Neural cell (in vitro differentiated cells): ENCODE measurements at regions not wholly inside any gene's neighbourhood (a gene's known extent, or its start where the extent isn't known, plus 50 kb on each side); places are given as distances from the start of the nearest gene placed in this dataset.

Experiments
- CTCF ChIP-seq: fragments of 450-650 bp; IDR thresholded peaks from 2 replicates; pipeline ENCODE4 v1.5.1; 2014; ENCODE audit warnings: antibody characterized with exemption, mild to moderate bottlenecking, moderate library complexity; ENCODE audit not compliant: poor library complexity, severe bottlenecking
- EP300 ChIP-seq: fragments of 450-650 bp; conservative IDR thresholded peaks from 2 replicates; pipeline ENCODE4 v1.6.1; 2014; ENCODE audit warnings: antibody characterized with exemption, mild to moderate bottlenecking, moderate library complexity; ENCODE audit not compliant: poor library complexity, severe bottlenecking
- TAF1 ChIP-seq: IDR thresholded peaks from 2 replicates; pipeline ENCODE4 v1.6.1; 2012; ENCODE audit warnings: low read depth

DNA sequence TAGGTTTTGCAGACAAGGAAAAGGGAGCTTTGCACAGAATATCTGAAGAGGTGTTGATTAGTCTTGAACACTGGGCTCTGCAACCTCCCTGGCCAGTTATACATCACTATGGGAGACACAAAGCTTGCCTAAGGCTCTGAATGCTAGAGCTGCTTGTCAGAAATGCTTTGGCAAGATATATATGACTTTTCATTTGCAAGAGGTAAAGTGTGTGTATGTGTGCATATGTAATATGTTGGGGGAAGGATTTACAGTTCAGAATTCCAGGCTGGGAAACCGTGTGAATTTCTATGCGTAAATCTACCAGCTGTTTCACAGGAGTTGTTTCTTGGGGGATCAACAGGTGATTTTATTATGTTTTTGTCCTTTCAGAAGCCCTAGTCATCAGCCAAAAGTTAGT is 350.9 kb downstream of the TMEM114 start:
- no peak for TF ChIP-seq EP300
- TF ChIP-seq TAF1, result no peak
- TF ChIP-seq CTCF, result no peak
